ENCODE measurements at regions not wholly inside any gene's neighbourhood (a gene's known extent, or its start where the extent isn't known, plus 50 kb on each side); places are given as distances from the start of the nearest gene placed in this dataset.

DNA sequence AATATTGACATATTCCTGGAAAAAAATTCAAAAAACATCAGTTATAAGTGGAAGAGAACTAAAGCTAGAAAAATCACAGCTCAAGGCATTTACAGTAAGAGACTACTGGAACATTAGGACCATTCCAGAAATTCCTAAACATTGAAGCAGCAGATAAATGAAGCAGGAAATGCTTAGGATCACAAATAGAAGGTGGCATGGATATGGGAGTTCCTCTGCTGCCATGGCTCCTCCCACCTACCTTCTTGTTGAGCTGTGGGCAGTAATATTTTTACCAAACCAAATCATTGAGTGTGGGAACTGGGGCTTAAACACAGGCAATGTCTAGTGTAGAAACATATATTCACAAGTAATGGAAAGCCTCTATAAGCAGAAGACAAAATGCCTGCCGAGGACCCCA lies 292.8 kb downstream of the ANKRD7 start:
- no peak for TF ChIP-seq CTCF (IDR thresholded peaks at IDR 0.05 in 4 of 5, conservative IDR thresholded peaks at IDR 0.05 in 1 of 5)
- no peak for TF ChIP-seq POLR2A (IDR thresholded peaks at IDR 0.05)

Measured in gastrocnemius medialis (tissue), 4 donors.